Ascending aorta (tissue), 2 donors: ENCODE measurements at regions not wholly inside any gene's neighbourhood (a gene's known extent, or its start where the extent isn't known, plus 50 kb on each side); places are given as distances from the start of the nearest gene placed in this dataset.

Experiments
- DNase-seq, 2 donors: peaks; one replicate each; pipeline ENCODE4 v3.0.0-alpha.2; 2019; ENCODE audit warnings: low spot score in 2 of 2
- H3K27ac ChIP-seq, 2 donors: fragments of 200-600 bp; sonication (generic); one replicate each; pipeline ENCODE4 v1.5.1; 2016 to 2017; ENCODE audit warnings: mild to moderate bottlenecking in 1 of 2
- H3K27me3 ChIP-seq: fragments of 200-600 bp; sonication (generic); one replicate; pipeline ENCODE4 v1.5.1; 2017
- H3K36me3 ChIP-seq, 2 donors: fragments of 200-600 bp; sonication (generic); one replicate each; pipeline ENCODE4 v1.5.1; 2016
- H3K4me1 ChIP-seq, 2 donors: fragments of 200-600 bp; sonication (generic); one replicate each; pipeline ENCODE4 v1.5.1; 2016 to 2017; ENCODE audit warnings: mild to moderate bottlenecking in 1 of 2
- H3K4me3 ChIP-seq, 2 donors: fragments of 200-600 bp; sonication (generic); one replicate each; pipeline ENCODE4 v1.5.1; 2016 to 2017; ENCODE audit warnings: mild to moderate bottlenecking in 1 of 2
- H3K9me3 ChIP-seq, 2 donors: fragments of 200-600 bp; sonication (generic); one replicate each; pipeline ENCODE4 v1.5.1; 2016
- CTCF ChIP-seq, 3 experiments: fragments of 200-600 bp in 2 of 3; fragments of 450-650 bp in 1 of 3; sonication (generic) in 2 of 3; IDR thresholded peaks; one replicate each; pipeline ENCODE4 v1.5.1; 2016 to 2019; ENCODE audit warnings: antibody characterized with exemption in 3 of 3, mild to moderate bottlenecking in 1 of 3, moderate library complexity in 1 of 3
- intact Hi-C: fragments of 100-400 bp; cut with DNase I; formaldehyde crosslinking; loops from one replicate; pipeline ENCODE4 v1.15.1; 2023

DNA sequence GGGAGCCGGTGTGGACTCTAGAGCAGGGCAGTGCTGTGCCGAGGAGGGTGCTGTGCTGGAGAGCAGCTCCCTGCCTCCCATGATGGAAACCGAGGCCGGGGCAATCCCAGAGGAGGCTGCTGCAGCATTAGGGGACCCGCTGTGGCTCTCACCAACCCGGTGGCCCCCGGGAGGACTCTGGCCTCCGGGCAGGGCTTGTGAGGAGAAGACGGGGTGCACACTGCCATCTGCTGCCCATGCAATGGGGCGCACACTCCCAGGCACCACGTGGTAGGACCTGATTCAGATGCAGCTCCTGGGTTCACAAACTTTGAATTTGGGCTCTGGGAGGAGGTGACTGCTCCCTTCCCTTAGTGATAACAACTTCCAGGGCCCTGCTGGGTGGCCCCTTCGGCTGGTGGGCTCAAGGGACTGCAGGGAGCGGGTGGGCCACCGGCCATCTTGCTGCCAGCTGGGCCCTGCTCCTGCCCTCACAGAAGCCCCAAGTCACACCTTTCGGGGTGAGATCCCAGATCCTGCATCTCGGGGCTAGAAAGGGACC lies 93.8 kb upstream of the FGF3 start:
- no peaks in the 10 kb centered on the region for H3K36me3 ChIP-seq
- intact Hi-C loops = loop anchor here (5.0 to 10.0 kb wide), 3 partner anchors 231 to 898 kb away; partner anchors contain the start of gene MRGPRF
- H3K4me1 ChIP-seq = peaks cover 26 to 64% of the 10 kb centered on the region in 2 donors
- peak in 1 of 2 donors; percentile 59 for DNase-seq
- no peaks in the 10 kb centered on the region for H3K9me3 ChIP-seq
- peak in 1 of 3 experiments; percentile 17 for TF ChIP-seq CTCF (IDR thresholded peaks at IDR 0.05)
- peak overlapping the region; percentile 90 to 98 for H3K27ac ChIP-seq
- H3K4me3 ChIP-seq = no peak overlapping the region
- no peaks in the 10 kb centered on the region for H3K27me3 ChIP-seq

GRCh38 chr11:69913591-69914285 lies 94.5 kb upstream of the FGF3 start:
- H3K27ac ChIP-seq = peak overlapping the region; percentile 90 to 98
- peak in 1 of 2 donors; percentile 61 for DNase-seq
- H3K4me1 ChIP-seq = peaks cover 32 to 72% of the 10 kb centered on the region in 2 donors
- H3K27me3 ChIP-seq = no peaks in the 10 kb centered on the region
- H3K4me3 ChIP-seq = no peak overlapping the region
- no peak for TF ChIP-seq CTCF (IDR thresholded peaks at IDR 0.05)
- no peaks in the 10 kb centered on the region for H3K9me3 ChIP-seq
- no peaks in the 10 kb centered on the region for H3K36me3 ChIP-seq
- intact Hi-C loops = loop anchor here (5.0 to 10.0 kb wide), 3 partner anchors 231 to 899 kb away; partner anchors contain the start of gene MRGPRF

DNA sequence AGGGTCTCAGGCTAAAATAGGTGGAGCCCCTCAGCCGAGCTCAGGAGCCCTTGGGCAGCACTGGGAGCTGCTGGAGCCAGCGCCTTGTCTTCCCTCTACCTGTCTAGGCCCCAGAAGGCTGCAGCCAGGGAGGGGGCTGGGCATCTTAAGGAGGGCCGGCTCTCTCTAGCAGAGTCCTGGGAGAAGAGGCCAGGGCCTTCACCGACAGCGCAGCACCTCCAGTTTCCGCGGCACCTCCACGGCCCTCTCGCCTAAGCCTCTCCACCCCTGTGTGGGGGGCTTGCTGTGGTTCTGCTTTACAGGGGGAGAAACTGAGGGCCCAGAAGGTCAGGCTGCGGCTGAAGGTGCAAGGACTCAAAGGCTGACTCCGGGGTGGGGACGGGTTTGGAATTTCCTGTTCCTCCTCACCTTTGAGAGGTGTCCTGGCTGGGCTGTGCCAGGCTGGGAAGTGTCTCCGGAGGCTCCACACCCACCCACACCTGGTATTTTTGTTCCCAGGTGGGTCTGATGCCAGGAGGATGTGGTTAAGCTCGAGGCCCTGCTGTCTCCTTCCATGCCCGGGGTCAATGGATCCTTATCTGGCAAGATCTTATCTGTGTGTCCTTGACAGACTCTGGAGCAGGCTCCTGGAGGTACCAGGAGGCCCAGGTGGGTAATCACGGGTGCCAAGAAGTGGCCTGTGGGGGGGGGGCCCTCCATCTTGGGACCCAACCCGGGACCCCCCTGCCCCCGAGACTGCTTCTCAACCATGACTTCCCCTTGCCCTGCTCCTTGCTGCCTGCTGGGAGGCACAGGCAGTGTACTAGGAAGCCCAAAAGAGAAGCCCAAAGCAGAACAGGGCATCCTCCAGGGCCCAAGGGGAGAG lies 95.3 kb upstream of the FGF3 start:
- H3K4me1 ChIP-seq = peaks cover 37 to 78% of the 10 kb centered on the region in 2 donors
- no peaks in the 10 kb centered on the region for H3K36me3 ChIP-seq
- peak in 1 of 2 donors; percentile 66 for DNase-seq
- peak overlapping the region; percentile 90 to 98 for H3K27ac ChIP-seq
- intact Hi-C loops = loop anchor here (1.0 to 10.0 kb wide), 5 partner anchors 93 to 900 kb away; partner anchors contain the start of gene MRGPRF
- no peak for TF ChIP-seq CTCF (IDR thresholded peaks at IDR 0.05)
- H3K9me3 ChIP-seq = no peaks in the 10 kb centered on the region
- H3K4me3 ChIP-seq = no peak overlapping the region
- no peaks in the 10 kb centered on the region for H3K27me3 ChIP-seq

DNA sequence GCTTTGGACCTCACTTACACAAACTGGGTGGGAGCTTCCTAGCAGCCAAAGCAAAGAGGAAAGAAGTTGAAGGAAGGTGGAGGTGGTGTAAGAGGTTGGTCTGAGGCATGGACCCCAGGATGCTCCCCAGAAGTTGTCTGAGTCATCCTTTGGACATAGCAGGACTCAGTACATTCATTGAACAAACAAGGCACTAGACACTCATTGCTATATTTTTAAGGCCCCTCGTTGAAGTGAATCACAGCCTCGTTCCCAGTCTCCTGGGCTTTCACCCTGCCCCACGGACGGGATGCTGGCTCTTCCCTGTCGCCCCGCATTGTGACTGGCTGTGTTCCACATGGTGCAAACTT lies 95.9 kb upstream of the FGF3 start:
- H3K27ac ChIP-seq = peak overlapping the region; percentile 90 to 98
- no peaks in the 10 kb centered on the region for H3K27me3 ChIP-seq
- peak overlapping the region in 1 of 2 donors; percentile 33 for H3K4me3 ChIP-seq
- intact Hi-C loops = loop anchor here (1.0 to 10.0 kb wide), 4 partner anchors 92 to 900 kb away; partner anchors contain the start of gene MRGPRF
- H3K9me3 ChIP-seq = no peaks in the 10 kb centered on the region
- H3K4me1 ChIP-seq = peaks cover 32 to 74% of the 10 kb centered on the region in 2 donors
- no peaks in the 10 kb centered on the region for H3K36me3 ChIP-seq
- no peak for TF ChIP-seq CTCF (IDR thresholded peaks at IDR 0.05)
- DNase-seq = no peak

DNA sequence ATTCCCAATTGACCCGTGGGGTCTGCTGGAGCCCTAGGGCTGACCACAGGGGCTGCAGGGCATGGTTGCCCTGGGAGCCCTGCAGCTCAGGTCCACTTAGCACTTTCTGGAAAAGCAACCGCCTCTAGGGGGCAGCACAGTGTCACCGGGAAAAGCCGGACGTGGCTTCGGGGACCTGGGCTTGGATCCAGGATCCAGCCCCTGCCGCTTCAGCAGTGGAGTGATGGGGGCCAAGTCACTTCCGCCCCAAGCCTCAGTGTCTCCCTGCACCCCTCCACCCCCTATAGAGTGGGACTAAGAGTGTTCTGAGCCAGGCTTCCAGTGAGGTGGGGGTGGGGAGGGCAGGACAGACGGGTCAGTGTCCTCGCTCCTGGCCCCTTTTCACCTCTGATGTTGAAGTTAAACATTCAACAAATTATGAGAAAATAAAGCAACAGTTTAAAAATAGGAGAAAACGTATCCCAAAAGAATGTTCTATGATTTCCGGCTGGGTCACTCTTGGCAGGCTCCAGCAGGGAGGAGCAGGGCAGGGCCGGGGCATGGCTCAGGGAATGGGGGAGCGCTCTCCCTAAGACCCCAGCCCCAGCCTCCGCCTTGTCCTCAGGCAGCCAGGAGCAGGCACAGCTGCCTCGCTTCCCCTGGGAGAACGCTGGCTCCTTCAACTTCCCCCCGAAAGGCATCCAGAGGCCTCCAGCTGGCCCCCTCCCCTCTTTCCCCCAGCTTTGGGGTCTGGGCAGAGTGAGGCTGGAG lies 96.5 kb upstream of the FGF3 start:
- DNase-seq = peak; percentile 50 to 95
- H3K36me3 ChIP-seq = no peaks in the 10 kb centered on the region
- peak; percentile 87 to 93 (median 93) for TF ChIP-seq CTCF (IDR thresholded peaks at IDR 0.05)
- peak overlapping the region in 1 of 2 donors; percentile 33 for H3K4me3 ChIP-seq
- no peaks in the 10 kb centered on the region for H3K27me3 ChIP-seq
- H3K27ac ChIP-seq = peak overlapping the region; percentile 90 to 98
- H3K9me3 ChIP-seq = no peaks in the 10 kb centered on the region
- intact Hi-C loops = loop anchor here (1.0 to 10.0 kb wide), 4 partner anchors 92 to 901 kb away; partner anchors contain the start of gene MRGPRF
- H3K4me1 ChIP-seq = peaks cover 32 to 69% of the 10 kb centered on the region in 2 donors
